AG09309 (cell line): ENCODE measurements at regions not wholly inside any gene's neighbourhood (a gene's known extent, or its start where the extent isn't known, plus 50 kb on each side); places are given as distances from the start of the nearest gene placed in this dataset.
"Not testable (repeated sequence)": the region's sequence is repeated elsewhere in the genome, so short reads cannot be mapped to it uniquely, and the experiment has no call there.

Experiments
- DNase-seq: peaks from one replicate; pipeline ENCODE4 v3.0.0-alpha.2; 2010; ENCODE audit warnings: low read depth
- H3K4me3 ChIP-seq: 2 replicates; pipeline ENCODE4 v1.5.1; 2011; ENCODE audit warnings: mild to moderate bottlenecking, low read depth, low read length, moderate library complexity; ENCODE audit not compliant: control insufficient read depth
- TF ChIP-seq, protein P1 (sequence below): IDR thresholded peaks from 2 replicates; pipeline ENCODE4 v1.5.1; 2011; ENCODE audit warnings: mild to moderate bottlenecking, low read depth, low read length, inconsistent platforms; ENCODE audit not compliant: insufficient read depth, control insufficient read depth; ENCODE audit errors: missing control alignments

DNA sequence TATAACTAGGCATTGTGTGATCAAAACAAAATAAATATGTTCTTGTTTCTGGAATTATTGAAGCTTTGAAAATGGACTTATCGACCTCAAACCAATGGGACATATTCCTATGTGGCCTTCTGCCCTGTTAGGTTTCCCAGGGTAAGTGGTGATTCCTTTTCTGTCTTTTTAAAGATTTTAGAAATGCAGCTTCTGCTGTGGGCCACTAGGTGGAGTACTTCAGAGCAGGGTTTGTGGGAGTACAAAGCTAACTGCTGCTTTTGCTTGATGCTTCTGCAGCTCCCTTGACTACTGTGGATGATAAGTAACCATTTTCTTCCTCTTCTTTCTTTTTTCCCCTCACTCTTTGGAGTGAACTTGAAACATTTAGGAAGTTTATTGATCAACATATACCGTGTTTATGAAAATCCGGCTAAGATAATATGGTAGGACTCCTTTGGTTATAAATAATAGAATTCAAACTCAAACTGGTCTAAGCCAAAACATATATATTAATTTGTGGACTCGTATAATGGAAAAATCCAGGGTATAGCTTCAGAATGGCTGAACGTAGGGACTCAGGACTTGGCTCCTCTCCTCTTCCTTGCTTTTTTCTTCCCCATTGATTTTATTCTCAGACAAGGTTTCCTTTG, 1737.7 kb upstream of the DEFB115 start:
- H3K4me3 ChIP-seq, DNase-seq: not testable (repeated sequence)
- TF ChIP-seq, protein P1, sequence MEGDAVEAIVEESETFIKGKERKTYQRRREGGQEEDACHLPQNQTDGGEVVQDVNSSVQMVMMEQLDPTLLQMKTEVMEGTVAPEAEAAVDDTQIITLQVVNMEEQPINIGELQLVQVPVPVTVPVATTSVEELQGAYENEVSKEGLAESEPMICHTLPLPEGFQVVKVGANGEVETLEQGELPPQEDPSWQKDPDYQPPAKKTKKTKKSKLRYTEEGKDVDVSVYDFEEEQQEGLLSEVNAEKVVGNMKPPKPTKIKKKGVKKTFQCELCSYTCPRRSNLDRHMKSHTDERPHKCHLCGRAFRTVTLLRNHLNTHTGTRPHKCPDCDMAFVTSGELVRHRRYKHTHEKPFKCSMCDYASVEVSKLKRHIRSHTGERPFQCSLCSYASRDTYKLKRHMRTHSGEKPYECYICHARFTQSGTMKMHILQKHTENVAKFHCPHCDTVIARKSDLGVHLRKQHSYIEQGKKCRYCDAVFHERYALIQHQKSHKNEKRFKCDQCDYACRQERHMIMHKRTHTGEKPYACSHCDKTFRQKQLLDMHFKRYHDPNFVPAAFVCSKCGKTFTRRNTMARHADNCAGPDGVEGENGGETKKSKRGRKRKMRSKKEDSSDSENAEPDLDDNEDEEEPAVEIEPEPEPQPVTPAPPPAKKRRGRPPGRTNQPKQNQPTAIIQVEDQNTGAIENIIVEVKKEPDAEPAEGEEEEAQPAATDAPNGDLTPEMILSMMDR, result peak; percentile 35

DNA sequence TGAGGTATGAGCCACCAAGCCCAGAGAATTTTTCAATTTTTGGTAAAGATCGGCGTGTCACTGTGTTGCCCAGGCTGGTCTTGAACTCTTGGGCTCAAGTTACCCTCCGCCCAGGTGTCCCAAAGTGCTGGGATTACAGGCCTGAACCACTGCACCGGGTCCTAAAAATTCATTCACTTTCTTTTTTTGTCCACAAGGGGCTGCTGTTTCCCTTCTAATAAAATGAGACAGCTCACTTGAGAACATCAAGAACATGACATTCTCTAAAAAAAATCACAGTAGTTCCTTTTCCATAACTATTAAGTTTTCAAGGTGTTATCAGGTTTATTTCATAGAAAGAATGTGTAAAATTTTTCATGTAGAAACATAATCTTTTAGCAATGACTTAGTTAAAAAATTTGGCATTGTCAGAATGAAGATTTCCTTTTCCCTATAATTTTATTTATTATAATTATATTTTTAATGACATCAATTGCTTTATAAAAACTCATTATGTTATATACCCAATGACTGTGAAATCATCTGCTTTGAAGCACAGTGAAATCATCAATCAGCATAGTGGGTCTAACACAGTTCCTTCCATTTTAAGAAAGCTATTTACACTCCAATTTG, 1723.8 kb upstream of the DEFB115 start:
- not testable (repeated sequence) for DNase-seq, H3K4me3 ChIP-seq
- TF ChIP-seq, protein P1, result peak; percentile 10

DNA sequence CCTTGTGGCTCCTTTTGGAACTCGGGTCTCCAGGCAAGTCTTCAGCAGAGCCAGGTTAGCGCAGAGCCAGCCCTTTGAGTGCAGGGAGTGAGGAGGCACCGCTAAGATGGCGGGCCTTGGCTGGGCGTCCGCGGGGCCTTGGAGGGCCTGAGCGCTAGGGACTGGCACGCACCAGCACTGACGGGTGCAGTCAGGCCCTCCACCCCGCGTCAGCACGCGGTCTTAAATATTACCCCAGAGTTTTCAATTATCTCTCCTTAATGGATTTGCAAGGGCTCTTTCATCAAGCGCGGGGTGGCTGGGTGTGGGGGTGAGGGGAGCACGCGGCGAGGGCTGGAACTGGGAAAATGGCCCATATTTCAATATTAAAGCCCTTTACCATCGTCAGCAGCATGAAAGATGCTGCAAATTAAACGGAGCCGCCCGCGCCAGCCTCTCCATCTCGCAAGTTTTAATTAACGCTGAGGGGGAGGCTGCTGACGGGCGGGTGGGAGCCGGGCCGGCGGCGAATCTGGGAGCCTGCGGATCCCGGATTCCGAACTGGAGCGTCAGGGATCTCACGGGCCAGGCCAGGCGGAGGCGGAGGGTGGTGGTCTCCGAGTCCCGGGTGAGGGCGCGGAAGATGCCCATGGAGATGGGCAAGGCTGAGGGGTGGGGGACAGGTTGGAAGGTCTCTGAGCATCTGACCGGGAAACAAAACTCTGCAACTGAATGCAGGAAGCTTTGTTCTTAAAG, 1690.4 kb upstream of the DEFB115 start:
- DNase-seq, H3K4me3 ChIP-seq: not testable (repeated sequence)

DNA sequence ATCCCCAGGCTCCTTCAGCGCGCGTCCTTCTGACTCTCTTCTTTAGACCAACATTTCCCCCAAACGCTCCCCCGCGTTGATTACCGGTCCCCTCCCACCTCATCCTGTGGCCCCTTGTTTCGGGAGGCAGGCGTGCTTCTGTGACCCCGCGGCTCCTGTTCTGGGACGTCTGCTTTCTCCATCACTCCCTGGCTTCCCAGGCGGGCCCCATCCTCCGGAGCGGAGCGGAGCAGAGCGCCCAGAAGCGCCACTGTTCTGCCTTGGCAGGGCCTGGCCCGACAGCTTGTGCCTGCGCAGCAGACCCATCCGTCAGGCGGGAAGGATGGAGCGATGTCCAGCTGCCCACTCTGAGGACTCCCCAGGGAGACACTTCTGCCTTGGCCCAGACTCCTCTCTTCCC, 1689.8 kb upstream of the DEFB115 start:
- not testable (repeated sequence) for DNase-seq

DNA sequence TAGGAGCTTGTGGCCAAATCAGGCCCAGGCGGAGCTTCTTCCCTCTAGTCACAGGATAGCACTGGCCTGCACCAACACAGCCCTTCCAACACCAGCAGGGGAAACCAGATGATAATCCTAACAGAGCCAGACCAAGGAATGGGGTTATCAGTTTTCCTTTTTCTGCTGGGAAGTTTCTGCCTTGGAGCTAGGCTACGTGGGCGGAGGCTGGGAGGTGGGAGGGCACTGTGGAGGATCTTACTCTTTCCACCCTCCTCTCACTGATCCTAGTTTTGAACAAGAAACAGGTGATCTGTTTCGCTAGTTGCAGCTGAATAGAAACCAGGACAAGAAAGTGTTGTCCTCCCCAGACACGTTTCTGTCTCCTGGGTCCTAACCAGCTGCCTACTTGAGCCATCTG, 1687.3 kb upstream of the DEFB115 start:
- not testable (repeated sequence) for DNase-seq, H3K4me3 ChIP-seq

More for the DNA sequence above, 1689.8 kb upstream of the DEFB115 start:
- H3K4me3 ChIP-seq, result not testable (repeated sequence)

DNA sequence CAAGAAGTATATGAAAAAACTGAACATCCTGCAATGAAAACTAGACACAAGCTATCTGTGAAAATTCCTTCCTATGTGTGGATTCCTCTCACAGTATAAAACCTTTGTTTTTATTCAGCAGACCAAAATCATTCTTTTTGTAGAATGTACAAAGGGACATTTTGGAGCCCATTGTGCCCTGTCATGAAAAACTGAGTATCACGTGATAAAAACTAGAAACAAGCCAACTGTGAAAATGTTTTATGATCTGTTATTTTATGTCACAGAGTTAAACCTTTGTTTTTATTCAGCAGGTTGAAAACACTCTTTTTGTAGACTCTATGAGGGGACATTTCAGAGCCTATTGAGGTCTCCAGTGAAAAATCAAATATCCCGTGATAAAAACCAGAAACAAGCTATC, 1667.9 kb upstream of the DEFB115 start:
- not testable (repeated sequence) for DNase-seq, H3K4me3 ChIP-seq

DNA sequence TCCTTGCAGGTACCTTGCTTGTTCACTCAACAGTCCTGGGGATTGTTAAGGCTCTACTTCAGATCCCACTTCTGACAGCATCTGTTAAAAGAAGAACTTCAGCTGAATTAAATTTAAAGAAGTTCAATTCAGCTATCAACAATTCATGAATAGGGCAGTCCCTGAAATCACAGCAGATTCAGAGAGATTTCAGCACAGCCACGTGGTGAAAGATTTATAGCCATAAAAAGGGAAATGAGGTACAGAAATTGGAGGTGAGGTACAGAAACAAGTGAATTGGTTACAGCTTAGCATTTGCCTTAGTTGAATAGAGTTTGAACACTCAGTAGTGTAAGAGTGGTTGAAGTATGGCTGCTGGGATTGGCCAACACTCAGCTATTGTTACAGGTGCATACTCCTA, 1653.3 kb upstream of the DEFB115 start:
- not testable (repeated sequence) for DNase-seq, H3K4me3 ChIP-seq

DNA sequence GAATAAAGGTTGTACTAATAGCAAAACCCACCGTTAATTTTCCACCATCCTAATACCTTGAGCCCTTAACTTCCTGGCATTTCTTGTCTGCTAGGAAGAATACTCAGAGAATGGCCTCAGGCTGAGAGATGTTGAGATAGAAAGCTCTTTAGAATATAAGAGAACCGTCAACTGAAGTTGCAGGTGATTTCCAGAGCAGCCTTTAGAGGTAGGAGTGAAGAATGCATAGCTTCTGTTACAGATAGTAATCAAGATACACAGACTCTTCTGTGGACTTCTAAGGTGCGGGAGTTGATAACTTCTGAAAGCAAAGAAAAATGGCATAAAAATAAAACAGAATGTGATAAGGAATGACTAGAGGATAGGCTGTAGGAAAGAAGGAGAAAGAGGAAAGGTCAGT, 1651.3 kb upstream of the DEFB115 start:
- DNase-seq, H3K4me3 ChIP-seq: not testable (repeated sequence)

DNA sequence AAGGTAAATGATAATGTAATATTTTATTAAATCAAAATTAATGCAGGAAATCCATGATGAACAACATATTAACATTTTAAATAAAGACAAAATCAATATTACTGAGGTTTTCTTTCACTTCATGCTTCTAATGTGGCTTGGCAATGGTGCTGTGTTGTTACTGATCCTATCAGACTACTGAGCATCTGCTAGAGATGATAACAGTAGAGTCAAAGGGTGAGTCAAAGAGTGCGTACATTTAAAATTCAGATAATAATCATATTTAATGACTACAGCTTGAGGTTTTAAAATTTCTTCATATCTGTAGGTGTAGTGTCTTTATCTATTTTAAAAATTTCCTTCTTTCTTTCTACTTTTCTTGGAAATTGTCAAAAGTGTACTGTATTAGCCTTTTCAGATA, 1628.1 kb upstream of the DEFB115 start:
- not testable (repeated sequence) for DNase-seq, H3K4me3 ChIP-seq
